ENCODE measurements at regions not wholly inside any gene's neighbourhood (a gene's known extent, or its start where the extent isn't known, plus 50 kb on each side); places are given as distances from the start of the nearest gene placed in this dataset.
"Not testable (repeated sequence)": the region's sequence is repeated elsewhere in the genome, so short reads cannot be mapped to it uniquely, and the experiment has no call there.

DNA sequence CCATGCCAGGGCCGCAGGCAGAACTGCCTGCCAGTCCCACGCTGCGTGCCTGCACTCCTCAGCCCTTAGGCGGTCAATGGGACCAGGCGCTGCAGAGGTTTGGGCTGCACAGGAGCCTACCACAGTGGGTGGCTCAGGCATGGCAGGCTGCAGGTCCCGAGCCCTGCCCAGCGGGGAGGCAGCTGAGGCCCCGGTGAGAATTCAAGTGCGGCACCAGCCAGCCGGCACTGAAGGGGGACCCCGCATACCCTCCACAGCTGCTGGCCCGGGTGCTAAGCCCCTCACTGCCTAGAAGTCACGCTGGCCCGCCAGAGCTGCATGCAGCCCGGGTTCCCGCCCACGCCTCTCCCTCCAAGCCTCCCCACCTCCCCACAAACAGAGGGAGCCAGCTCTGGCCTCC is 302.5 kb upstream of the UGT8 start:
- no peak for DNase-seq (ENCODE audit: low spot score)

DNA sequence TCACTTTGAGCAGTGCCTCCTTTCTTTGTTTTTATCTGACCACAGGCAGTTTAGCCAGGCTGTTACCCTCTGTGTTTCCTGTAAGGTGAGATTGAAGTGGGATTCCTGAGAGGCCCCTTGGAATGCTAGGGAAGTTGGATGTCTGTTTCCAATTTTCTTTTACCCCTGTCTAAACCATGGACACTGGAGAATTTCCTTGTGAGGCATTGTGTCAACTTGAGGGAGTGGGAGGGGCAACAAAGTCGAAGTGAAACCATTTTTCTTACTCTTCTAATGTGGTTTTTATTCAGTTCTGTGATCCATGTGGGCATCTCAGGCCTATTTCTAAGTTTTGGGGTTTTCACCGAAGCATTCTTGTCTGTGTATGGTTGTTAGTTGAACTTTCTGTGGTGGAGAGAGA is 296.1 kb upstream of the UGT8 start:
- peak; percentile 7 for DNase-seq (ENCODE audit: low spot score)

DNA sequence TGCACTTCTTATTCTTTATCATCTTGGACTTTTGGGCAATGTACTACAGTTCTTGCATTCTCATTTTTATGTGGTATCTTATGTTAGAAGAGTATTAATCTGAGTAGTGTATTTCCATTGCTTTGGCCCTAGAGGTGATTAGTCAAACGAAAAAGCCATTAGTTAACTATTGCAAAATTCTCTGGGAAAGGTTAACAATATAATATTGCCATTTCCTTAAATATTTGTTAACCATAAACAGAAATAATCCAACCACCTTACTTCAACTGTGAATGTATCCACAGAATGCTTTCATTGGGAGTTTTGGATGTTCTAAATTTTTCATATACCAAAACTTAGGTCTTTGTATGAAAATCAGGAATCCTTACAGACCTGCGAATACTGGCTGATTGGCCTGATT is 294.6 kb upstream of the UGT8 start:
- DNase-seq (ENCODE audit: low spot score) = no peak

DNA sequence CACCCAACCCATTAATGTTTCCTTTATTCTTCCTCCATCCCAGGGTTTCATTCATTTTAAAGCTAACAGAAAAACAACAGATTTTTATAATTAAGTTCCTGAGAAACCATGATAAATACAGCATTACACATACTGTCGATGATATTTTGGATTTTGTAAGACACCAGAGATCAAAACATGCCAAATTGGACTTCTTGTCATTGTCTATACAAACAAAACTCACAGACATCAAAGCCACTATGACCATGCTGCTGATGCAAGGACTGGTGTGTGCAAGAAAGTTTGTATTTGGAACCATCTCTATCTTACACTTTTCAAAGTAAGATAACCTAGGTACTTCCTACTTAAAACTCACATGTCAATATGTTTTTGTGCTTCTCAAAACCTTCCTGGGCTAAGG is 294.0 kb upstream of the UGT8 start:
- no peak for DNase-seq (ENCODE audit: low spot score)

DNA sequence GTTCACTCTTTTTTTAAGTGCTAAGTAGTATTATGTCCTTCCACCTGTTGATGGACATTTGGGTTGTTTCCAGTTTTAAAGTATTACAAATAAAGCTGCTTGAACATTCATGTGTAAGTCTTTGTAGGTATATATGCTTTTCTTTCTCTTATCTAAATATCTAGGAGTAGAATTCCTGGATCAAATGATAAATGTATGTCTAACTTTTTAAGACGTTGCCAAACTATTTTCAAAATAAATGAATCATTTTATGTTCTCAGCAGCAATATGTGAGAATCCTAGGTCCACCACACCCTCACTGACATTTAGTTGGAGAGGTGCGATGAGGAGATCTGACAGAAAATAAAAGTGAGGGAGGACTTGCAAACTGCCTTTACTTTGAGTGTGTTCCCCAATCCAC is 291.7 kb upstream of the UGT8 start:
- DNase-seq (ENCODE audit: low spot score) = no peak

DNA sequence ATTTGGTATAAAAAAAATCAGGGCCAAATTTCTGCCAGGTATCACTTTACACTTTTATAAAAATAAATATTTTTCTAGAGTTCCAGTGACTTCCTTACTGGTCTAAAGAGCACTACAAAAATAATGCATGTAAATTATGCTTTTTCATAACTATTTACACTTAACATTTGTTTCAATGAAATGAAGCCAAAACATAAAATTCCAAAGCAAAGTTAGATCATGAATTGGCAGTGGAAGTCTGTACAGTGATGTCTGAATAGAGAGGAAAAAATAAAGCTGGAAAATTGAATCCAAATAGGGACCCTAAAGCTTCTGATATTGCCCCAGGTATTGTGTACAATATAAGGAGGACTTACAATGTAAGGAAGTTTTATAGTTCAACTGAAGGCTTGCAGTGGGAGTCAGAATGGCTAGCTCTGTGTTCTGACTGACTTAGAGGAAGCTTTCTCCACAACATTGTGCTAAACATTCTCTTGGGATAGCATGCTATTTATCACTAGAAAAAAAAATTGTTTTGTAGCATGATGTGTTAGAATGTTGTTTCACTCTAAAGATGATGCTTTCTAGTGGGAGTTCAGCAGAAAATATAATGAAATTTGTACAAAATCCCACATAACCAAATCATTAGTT is 288.2 kb upstream of the UGT8 start:
- DNase-seq (ENCODE audit: low spot score) = no peak

DNA sequence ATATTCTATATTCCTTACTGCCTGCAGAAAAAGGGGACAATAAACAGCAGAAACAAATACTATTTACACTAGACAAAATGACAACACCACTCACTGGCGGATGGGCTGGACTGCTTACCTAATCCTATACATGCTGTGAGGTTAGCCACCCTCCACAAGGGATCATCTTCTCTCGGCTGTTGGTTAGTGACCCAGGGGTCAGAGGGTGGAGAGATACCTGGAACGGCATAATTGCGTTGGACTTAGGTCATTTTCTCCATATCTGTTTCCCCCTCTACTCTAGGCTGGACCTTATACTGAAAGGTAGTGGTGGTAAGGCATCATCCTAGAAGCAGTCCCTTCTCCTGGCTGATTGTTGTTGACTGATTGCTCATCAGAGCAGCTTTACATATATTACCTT is 286.8 kb upstream of the UGT8 start:
- no peak for DNase-seq (ENCODE audit: low spot score)

DNA sequence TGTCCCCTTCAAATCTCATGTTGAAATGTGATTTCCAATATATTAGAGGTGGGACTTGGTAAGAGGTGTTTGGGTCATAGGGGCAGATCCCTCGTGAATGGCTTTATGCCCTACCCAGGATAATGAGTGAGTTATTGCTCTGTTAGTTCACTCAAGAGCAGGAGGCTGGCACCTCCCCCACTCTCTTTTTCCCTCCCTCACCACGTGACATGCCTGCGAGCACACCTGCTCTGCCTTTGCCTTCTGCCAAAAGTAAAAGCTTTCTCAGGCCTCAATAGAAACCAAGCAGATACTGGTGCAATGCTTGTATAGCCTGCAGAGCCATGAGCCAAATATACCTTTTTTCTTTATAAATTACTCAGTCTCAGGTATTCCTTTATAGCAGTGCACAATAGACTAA is 286.3 kb upstream of the UGT8 start:
- DNase-seq (ENCODE audit: low spot score) = no peak

DNA sequence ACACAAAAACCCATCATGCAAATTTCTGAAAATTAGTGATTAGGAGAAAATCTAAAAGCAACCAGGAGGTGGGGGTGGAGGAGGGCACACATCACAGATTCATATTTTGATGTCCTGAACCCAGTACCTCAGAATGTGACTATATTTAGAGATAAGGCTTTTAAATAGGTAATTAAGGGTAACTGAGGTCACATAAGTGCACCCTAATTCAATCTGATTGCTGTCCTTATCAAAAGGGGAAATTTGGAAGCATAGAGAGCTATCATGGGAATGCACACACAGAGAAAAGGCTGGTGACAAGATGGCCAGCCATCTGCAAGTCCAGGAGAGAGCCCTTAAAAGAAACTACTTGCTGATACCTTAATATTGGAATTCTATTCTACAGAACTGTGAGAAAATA is 281.8 kb upstream of the UGT8 start:
- no peak for DNase-seq (ENCODE audit: low spot score)

DNA sequence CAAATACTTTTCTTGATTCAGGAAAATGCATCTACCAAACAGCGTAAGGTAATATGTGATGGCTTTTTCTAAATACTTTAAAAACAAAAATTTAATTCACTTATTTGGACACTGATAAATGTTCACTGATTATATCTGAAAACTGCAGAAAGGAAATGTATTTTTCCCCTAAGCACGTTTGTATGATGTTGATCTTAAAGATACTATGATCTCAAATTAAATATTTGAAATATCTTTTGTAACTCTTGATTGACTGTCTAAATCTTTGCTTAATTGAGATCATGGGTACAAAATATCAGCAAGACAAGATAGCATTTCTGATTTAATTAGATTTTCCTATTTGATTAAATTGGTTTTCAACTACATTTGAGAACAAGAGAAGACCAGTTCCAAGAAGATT is 281.0 kb upstream of the UGT8 start:
- no peak for DNase-seq (ENCODE audit: low spot score)

DNA sequence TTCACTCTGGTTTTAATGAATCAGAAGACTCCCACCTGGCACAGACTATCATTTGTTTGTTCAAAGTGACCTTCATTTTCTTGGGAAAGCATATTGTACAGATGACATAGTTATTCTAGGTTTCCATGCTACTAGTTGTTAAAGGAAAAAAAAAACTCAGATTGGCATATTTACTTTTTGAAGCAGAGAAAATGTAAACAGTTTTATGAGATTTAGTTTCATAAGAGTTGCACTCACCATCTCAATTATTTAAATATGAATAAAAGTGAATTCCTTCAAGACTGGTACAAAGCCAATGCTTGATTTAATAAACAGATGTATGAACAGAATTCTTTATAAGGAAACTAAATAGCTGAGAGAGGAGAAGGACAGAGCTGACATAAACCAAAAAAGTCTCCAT is 280.3 kb upstream of the UGT8 start:
- DNase-seq (ENCODE audit: low spot score) = no peak

DNA sequence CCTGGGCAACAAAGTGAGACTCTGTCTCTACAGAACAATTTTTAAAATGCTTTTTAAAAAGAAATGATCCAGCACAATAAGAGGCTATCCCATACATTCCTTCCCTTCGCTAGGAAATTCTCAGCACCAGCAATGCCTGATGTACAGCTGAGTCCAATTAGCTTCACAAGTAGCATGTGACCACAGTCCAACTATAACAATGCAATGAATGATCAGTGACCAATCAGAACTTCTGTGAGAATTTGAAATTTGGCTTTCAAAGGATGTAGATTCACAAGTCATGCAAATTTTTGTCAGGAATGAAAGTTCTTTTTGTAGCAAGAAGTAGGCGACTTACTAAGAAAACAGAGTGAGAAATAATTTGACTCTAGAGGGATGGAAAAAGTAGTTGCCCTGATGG is 278.5 kb upstream of the UGT8 start:
- DNase-seq (ENCODE audit: low spot score) = no peak

DNA sequence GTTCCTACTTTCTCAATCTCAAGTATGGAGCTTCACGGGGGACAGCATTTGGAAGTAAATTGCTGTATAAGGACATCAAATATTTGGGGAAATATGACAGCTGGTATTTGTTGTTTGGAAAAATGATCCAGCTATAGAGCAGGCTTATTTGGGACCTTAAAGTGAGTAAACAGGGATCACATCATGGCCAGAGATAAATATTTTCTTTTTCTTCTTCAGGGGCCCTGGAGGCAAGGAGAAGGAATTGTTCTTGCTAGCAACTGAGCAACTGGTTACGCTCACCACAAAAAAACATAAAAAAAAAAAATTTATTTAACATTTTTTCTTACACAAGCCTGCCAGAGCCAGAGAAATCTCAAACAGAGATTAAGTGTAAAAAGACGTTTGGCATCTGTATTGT is 277.2 kb upstream of the UGT8 start:
- DNase-seq (ENCODE audit: low spot score) = no peak

DNA sequence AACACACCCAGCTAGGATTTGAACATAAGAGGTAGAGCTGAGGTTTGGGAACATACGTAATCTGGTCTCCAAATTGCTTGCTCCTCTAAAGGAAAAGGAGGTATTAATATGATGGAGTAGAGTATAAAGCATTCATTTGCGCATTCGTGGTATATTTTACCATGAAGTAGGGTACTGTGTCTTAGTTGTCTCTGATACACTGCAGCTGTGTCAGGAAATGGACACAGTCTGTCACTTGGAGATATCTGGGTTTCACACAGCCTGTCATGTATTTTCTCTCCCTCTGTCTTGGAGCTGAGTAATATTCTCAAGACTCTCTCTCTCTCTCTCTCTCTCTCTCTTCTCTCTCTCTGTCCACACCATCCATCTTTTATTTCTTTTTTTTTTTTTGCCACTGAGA is 274.8 kb upstream of the UGT8 start:
- no peak for DNase-seq (ENCODE audit: low spot score)

DNA sequence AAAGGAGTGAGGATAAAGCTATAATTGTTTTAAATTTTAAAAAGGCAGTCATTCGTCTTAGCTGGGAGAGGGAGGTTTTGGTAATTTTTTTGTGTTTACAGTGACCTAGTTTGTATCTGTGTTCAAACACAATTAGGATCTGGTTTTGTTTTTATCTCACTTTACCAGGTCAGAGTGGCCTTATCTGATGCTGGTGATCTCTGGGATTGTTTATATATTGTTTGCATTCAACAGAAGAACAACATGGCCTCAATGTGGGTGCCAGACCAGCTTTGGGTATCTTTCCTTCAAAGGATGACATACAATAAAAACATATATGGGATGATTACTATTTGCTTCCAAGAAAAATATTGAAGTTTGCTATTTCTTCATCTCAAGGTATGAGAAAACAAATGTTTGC is 272.2 kb upstream of the UGT8 start:
- no peak for DNase-seq (ENCODE audit: low spot score)

DNA sequence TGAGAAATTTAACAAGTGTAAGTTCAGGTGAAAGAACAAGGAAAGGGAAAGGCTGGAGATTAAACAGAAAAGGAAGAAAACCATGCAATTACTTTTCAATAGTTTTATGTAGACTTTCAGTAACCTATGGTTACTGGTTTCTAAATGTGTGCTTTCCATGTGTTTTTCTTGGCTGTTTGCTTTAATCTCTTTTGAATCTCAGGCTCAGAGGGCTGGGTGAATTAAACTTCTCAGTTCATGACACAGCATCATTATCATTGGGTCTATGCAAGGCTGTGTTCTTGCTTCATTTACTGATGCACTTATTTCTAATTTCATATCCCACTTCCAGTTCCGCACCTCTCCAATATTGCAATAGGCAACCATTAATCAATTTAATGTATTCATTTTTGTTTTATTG is 266.5 kb upstream of the UGT8 start:
- DNase-seq (ENCODE audit: low spot score) = no peak

DNA sequence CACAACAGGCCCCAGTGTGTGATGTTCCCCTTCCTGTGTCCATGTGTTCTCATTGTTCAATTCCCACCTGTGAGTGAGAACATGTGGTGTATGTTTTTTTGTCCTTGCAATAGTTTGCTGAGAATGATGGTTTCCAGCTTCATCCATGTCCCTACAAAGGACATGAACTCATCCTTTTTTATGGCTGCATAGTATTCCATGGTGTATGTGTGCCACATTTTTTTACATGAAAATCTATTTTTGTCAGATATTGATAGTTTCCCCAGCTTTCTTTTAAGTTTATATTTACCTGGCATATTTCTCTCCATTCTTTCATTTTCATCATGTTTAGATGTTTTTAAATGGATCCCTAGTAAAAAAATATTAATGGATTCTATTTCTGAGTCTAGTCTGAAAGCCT is 264.2 kb upstream of the UGT8 start:
- DNase-seq (ENCODE audit: low spot score) = not testable (repeated sequence)

DNA sequence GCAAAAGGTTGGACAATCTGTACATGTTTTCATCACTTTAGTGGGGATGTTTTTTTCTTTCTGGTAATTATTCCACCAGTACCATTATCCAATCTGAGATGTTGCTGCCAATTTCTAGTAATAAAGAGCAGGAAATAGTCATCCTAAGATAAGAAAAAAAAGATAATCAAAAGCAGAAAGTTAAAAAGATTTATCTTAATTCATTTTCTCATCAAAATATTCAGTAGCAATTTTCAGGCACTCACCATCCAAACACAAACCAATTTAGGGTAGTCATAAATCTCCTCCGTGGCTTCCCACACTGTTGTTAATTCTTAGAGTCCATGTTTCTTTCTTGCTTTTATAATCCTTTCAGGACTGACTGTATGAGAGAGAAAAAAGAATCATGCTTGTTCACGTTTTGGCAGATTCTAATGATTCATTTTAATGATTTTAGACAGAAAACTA is 263.7 kb upstream of the UGT8 start:
- no peak for DNase-seq (ENCODE audit: low spot score)

DNA sequence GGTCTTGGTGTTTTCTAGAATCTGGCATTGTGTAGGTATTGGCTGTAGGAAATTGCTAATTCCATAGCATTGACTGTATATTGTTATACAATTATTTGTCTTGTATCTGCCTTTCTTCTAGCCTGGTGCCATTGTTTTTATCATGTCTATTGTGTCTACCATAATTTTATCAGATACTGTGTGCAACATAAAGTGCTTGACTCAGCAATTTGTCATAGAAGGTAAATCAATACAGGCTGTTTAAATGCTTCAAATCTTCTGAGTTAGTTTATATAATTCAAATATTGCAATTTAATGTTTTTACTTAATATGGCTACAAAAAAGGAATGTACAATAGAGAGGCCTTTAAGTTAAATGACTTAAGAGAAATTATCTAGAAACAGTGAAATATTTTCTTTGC is 263.3 kb upstream of the UGT8 start:
- DNase-seq (ENCODE audit: low spot score) = no peak

DNA sequence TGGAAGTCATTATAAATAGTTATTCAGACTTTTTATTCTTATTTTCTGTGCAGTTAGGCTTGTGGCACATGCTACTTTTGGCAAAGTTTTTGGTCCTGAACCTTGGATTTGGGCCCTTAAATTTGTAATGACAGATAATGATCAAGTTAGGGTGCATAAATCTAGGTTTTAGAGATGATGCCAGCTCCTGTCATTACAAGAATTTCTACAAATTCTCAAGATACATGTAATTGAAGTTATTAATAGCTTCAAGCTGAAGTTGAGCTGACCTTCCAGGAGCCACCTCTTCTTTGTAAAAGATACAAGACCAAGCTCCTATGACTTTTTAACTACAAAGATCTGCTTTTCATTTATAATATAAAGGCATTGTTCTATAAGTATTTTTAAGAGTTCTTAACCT is 255.6 kb upstream of the UGT8 start:
- no peak for DNase-seq (ENCODE audit: low spot score)

DNA sequence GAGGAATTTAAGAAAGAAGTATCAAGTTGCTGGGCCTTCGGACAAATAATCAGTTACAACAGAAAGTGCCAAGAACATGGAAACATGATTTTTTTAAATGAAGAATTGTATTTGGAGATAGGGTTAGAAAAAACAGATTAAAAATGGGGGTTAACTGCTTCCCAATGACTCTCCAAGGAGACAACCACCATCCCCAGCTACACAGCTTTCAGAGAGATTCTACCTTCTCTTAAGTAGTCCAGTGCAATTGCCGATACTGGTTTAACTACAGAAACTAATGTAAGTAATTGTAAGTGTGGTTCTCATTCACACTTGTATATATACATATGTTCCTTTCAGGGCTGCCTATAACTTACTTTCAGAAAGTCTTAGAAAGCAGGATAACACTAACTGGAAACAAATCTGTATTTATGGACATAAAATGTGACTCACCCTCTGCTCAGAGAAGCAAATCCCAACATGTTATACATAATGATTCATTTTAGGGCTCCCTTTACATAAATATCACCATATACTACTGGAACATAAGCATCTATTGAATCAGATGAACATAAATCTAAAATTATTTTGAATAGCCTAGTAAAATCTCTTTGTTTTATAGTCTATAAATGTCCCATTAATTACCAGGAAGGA is 248.9 kb upstream of the UGT8 start:
- DNase-seq (ENCODE audit: low spot score) = peak; percentile 15

DNA sequence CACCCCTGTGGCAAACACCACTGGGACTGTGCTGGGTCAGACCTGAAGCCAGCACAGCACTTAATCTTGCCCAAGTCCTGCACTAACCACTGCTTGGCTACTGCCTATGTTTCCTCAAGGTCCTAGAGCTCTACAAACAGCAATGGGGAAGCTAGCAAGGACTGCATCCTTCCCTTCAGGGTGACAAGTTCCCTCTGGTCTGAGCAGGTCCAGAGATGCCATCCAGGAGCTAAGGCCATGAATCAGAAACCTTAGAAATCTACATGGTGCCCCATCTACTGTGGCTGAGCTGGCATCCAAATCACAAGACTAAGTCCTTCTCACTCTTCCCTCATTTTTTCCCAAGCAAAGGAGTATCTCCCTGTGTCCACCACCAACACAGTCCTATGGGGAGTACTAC is 239.7 kb upstream of the UGT8 start:
- DNase-seq (ENCODE audit: low spot score) = no peak

DNA sequence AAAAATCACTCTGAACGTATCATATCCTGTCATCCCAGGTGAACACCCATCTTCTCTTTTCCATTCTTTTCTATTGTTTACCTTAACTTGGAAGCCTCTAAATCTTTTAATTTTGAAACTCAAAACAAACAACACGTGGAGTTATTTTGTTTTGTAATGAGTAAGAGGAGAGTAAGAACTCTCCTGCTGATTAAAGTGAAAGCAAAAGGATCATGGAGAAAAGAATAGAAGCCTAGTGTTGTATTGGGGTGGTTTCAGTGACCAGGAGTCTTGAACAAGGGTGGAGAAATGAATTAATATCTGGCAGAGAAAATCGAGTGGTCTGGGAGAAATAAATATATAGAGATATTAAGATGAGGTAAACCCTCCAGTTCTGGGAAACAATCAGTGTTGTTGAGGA is 237.4 kb upstream of the UGT8 start:
- no peak for DNase-seq (ENCODE audit: low spot score)

DNA sequence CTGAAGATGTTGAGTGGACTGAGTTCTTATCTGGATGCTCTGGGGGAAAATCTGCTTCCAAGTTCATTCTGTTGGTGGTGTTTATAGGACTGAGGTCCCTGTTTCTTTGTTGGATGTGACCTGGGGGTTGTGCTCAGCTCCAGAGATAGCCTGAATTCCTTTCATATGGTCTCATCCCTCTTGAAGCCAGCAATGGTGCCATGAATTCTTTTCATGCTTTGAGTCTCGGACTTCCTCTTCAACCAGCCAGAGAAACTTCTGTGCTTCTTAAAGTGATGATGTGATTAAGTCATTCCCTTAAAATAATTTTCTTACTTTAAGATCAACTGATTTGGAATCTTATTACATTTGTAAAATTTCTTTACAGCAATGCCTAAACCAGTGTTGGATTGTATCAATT is 233.8 kb upstream of the UGT8 start:
- DNase-seq (ENCODE audit: low spot score) = peak; percentile 87

Measured in AG08395 (cell line).